ENCODE measurements at regions not wholly inside any gene's neighbourhood (a gene's known extent, or its start where the extent isn't known, plus 50 kb on each side); places are given as distances from the start of the nearest gene placed in this dataset.

GRCh38 chr5:97425511-97425910, 242.5 kb upstream of the RIOK2 start:
- TF ChIP-seq GATA2 (IDR thresholded peaks at IDR 0.05; ENCODE audit: low read depth, low read length) (no peak), GATA3 (IDR thresholded peaks at IDR 0.05; ENCODE audit: low read depth, low read length) (no peak)

DNA sequence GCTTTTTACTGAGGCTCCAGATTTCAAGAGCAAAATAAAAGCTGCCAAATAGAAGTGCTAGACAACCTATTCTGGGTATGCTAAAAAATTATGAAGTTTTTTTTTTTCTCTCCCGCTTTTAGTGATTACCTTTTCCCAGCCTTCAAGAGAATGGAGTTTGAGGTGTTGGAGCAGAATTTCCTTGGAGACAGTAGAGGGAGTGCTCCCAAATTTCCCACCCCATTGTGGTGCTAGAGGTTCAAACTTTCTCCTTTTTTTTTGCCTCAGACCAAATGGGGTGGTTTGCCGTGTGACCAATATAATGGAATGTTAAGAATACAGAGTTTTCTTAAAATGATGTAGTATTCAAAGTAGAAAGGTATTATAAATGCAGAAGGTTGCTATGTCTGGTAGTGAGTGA, 244.2 kb upstream of the RIOK2 start:
- TF ChIP-seq GATA3 (IDR thresholded peaks at IDR 0.05; ENCODE audit: low read depth, low read length) (no peak), GATA2 (IDR thresholded peaks at IDR 0.05; ENCODE audit: low read depth, low read length) (no peak)

- TF ChIP-seq GATA3 (IDR thresholded peaks at IDR 0.05; ENCODE audit: low read depth, low read length) (no peak), GATA2 (IDR thresholded peaks at IDR 0.05; ENCODE audit: low read depth, low read length) (no peak)
Measured at GRCh38 chr5:97434021-97434420, 251.0 kb upstream of the RIOK2 start.

DNA sequence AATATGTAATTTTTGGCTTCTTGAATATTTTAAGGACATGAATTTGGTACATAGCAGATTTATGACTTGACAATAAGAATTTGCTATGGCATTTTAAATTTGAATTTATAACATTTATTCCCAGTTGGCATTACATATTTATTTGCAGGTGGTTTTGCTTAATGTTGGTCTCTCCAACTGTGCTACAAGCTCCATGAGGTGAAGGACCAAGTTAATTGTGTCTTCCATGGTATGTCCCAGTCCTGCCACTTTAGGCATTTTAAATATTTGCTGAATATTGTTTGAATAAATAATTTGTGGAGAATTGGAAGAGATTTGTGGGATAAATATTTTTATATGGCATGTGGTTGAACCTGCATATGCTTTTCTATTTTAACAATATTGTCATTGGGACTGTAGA, 253.4 kb upstream of the RIOK2 start:
- TF ChIP-seq GATA3 (IDR thresholded peaks at IDR 0.05; ENCODE audit: low read depth, low read length) (no peak), GATA2 (IDR thresholded peaks at IDR 0.05; ENCODE audit: low read depth, low read length) (no peak)

- TF ChIP-seq GATA2 (IDR thresholded peaks at IDR 0.05; ENCODE audit: low read depth, low read length) = no peak
- TF ChIP-seq GATA3 (IDR thresholded peaks at IDR 0.05; ENCODE audit: low read depth, low read length) = no peak
Measured at GRCh38 chr5:97443740-97444139, 260.7 kb upstream of the RIOK2 start.

DNA sequence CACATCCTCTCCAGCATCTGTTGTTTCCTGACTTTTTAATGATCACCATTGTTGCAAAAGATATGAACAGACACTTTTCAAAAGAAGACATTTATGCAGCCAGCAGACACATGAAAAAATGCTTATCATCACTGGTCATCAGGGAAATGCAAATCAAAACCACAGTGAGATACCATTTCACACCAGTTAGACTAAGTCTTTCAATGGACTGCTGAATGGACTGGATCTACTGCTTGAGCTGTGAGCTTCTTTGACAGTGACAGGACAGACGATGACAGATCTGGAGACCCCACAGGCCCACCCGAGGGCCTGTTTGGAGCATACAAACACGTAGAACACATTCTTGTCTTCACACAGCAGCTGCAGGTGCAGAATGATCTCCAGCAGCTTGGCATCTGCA, 266.1 kb upstream of the RIOK2 start:
- TF ChIP-seq GATA3 (IDR thresholded peaks at IDR 0.05; ENCODE audit: low read depth, low read length) (no peak), GATA2 (IDR thresholded peaks at IDR 0.05; ENCODE audit: low read depth, low read length) (no peak)

- TF ChIP-seq GATA2 (IDR thresholded peaks at IDR 0.05; ENCODE audit: low read depth, low read length) (no peak), GATA3 (IDR thresholded peaks at IDR 0.05; ENCODE audit: low read depth, low read length) (no peak)
Measured at GRCh38 chr5:97452646-97453045, 269.6 kb upstream of the RIOK2 start.

DNA sequence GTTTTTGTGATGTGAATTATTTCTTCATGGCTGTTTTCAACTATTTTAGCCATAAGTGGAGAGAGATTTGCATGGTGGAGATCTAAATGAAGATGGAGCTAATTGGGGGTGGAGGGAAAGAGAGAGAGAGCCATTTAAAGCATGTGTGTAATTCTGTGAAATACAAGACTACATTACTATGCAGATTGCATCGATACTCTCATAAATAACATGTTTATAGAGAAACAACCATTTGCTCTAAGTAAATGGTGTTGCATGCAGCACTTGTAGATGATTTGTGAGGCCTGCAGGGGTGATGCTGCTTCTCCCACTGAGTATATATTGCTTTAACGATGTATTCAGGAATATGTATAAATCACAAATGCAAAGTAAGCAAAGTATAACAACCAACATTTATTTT, 270.2 kb upstream of the RIOK2 start:
- TF ChIP-seq GATA2 (IDR thresholded peaks at IDR 0.05; ENCODE audit: low read depth, low read length) = no peak
- TF ChIP-seq GATA3 (IDR thresholded peaks at IDR 0.05; ENCODE audit: low read depth, low read length) = no peak

DNA sequence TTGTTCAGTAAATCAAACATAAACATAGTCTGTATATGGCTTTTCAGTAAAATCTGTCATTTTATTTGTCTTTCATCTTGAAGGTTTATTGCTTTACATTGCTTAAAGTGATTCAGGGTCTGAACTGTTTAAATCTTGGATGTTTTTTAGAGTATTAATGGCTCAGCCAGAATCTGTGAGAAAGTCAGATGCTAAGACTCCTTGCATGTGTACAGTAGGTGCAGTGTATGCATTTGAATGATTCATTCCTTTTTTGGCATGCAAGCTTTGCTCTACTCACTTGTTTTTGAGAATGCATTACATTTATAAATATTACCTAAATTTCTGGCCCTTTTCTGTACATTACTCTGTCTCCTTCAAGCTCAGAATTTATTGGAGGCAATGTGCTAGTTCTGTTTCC, 271.0 kb upstream of the RIOK2 start:
- no peak for TF ChIP-seq GATA2 (IDR thresholded peaks at IDR 0.05; ENCODE audit: low read depth, low read length)
- TF ChIP-seq GATA3 (IDR thresholded peaks at IDR 0.05; ENCODE audit: low read depth, low read length) = no peak

DNA sequence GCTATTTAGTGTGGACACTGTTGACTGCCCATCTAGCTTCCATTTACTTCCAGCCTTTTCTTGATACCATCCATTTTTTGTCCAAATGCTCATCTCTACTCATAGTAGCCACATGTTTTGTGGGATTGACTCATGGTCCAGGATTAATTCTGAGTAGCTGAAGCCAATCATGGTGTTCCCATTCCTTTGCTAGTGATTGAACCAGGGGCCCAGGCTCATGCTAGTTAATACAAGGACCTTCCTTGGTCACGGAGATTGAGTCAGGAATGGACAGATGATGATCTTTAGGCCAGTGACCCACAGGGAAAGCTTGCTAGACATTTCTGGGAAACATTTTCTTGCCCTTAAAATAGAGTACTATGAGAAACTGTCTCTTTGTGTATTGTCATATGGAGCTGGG, 272.9 kb upstream of the RIOK2 start:
- TF ChIP-seq GATA3 (IDR thresholded peaks at IDR 0.05; ENCODE audit: low read depth, low read length) (no peak), GATA2 (IDR thresholded peaks at IDR 0.05; ENCODE audit: low read depth, low read length) (no peak)

- no peak for TF ChIP-seq GATA3 (IDR thresholded peaks at IDR 0.05; ENCODE audit: low read depth, low read length)
- TF ChIP-seq GATA2 (IDR thresholded peaks at IDR 0.05; ENCODE audit: low read depth, low read length) = no peak
Measured at GRCh38 chr5:97458851-97459250, 275.8 kb upstream of the RIOK2 start.

DNA sequence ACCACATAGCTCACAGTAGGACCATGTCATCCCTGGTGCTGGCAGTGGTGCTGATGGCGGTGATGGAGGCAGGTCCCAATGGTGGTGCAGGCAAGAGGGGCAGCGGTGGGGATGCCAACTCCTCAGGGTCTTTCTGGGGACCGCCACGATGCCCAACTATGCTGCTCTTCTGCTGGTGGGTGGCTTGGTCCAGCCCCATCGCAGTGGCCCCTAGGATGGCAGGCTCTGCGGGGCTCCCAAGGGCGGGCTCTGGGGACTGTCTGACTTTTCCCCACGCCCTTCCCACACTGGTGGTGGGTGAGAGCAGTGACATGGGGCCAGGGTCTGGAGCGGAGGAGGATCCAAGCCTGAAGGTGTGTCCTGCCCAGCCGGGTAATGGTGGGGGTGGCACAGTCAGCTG, 288.9 kb upstream of the RIOK2 start:
- TF ChIP-seq GATA3 (IDR thresholded peaks at IDR 0.05; ENCODE audit: low read depth, low read length) = no peak

- TF ChIP-seq GATA2 (IDR thresholded peaks at IDR 0.05; ENCODE audit: low read depth, low read length) (no peak), GATA3 (IDR thresholded peaks at IDR 0.05; ENCODE audit: low read depth, low read length) (no peak)
Measured at GRCh38 chr5:97475847-97476246, 292.8 kb upstream of the RIOK2 start.

- TF ChIP-seq GATA2 (IDR thresholded peaks at IDR 0.05; ENCODE audit: low read depth, low read length) (no peak), GATA3 (IDR thresholded peaks at IDR 0.05; ENCODE audit: low read depth, low read length) (no peak)
Measured at GRCh38 chr5:97476852-97477534, 293.9 kb upstream of the RIOK2 start.

DNA sequence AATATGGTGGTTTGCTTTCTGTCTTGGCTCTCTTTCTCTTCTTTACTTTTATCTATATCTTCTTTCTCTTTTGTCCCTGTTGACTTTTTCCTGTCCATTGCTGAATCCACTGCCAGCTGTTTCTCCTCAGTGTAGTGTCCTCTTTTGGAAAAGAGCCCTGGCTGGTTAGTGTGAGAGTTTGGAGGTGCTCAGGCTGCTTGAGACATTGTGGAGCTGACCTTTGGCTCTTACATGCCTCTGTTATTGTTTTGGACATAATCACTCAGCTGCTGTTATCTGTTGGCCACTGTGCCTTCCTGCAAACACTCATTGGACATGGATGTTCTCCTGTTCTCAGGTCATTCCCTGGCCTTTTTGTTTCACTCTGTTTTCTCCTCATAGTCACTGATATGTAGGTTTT, 295.4 kb upstream of the RIOK2 start:
- TF ChIP-seq GATA2 (IDR thresholded peaks at IDR 0.05; ENCODE audit: low read depth, low read length) (no peak), GATA3 (IDR thresholded peaks at IDR 0.05; ENCODE audit: low read depth, low read length) (no peak)

DNA sequence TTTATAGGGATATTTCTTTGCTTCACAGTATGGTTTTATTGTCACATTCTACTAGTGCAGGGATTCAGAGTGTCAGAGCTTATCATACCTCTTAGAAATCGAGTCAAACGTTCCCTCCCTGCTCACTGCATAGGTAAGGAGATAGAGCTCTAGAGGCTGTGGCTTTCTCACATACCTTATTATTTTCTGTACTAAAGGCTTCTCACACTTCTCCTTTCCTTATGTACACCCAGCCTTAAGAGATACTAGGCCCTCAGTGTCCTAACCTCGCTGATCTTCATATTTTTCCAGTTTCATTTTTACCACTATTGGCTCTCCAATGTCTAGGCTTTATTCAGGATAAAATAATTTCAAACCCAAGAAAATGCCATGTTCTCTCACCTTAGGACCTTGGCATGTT, 297.3 kb upstream of the RIOK2 start:
- TF ChIP-seq GATA3 (IDR thresholded peaks at IDR 0.05; ENCODE audit: low read depth, low read length) = no peak
- TF ChIP-seq GATA2 (IDR thresholded peaks at IDR 0.05; ENCODE audit: low read depth, low read length) = no peak

All from SH-SY5Y (cell line).